ENCODE measurements at regions not wholly inside any gene's neighbourhood (a gene's known extent, or its start where the extent isn't known, plus 50 kb on each side); places are given as distances from the start of the nearest gene placed in this dataset.

DNA sequence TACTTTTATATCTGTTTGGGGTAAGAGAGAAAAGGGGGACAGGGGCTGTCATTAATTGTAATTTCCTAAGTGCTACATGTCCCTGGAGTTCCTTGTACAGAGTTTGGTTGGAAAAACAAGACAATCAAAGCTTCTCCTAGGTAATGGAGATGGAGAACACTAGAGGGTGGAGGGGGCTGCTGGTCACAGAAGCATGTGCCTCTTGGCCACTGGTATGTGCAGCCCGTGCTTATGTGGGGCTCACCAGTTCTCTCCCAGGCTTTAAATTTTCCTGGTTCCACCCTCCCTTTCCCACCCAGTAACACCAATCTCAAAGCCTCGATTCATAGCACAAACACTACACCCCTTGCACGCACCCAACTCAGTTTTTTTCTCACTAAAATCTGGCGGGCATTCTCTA lies 165.6 kb downstream of the SAMD5 start:
- H4K20me1 ChIP-seq (replicated peaks in 1 of 2; ENCODE audit: control insufficient read depth in 1 of 2, insufficient read depth in 2 of 2, low read length in 2 of 2) = no peaks in the 10 kb centered on the region
- no peaks in the 10 kb centered on the region for H3K79me1 ChIP-seq (ENCODE audit: low read depth, low read length)
- no peak overlapping the region for H3K23ac ChIP-seq (ENCODE audit: insufficient read length)
- no peak overlapping the region for H3K4ac ChIP-seq (replicated peaks; ENCODE audit: insufficient read length, low read depth, low read length)
- H3K56ac ChIP-seq (replicated peaks; ENCODE audit: insufficient read length, low read depth, low read length) = no peak overlapping the region
- H3K4me1 ChIP-seq (replicated peaks in 1 of 4; ENCODE audit: control insufficient read depth in 3 of 4, insufficient read depth in 4 of 4, low read length in 3 of 4) = peaks cover 1 to 9% (median 5%) of the 10 kb centered on the region in 4 experiments; a peak in 4 of 7 replicates
- no peak overlapping the region for H2BK12ac ChIP-seq (ENCODE audit: low read depth, low read length)
- H3K27ac ChIP-seq (ENCODE audit: low read depth, low read length) = no peak overlapping the region
- WGBS, 2 experiments (ENCODE audit: extremely low coverage in 1 of 2, insufficient coverage in 1 of 2, insufficient read length in 1 of 2, insufficient replicate concordance in 2 of 2, low coverage in 1 of 2, low lambda C conversion rate in 2 of 2, missing lambda C conversion rate in 1 of 2) = 96% methylated on average over 4 of the region's 4 CpGs; no CpG with 5 or more reads in 1 of the 2 experiments
- no peak overlapping the region for H4K91ac ChIP-seq (replicated peaks; ENCODE audit: insufficient read length, low read length)
- H4K5ac ChIP-seq (ENCODE audit: insufficient read length, low read depth, low read length) = no peak overlapping the region
- no peaks in the 10 kb centered on the region; a peak in 1 of 4 replicates for H3K9me3 ChIP-seq (ENCODE audit: insufficient read depth in 2 of 2, low read depth in 1 of 2, low read length in 1 of 2)
- H3K36me3 ChIP-seq (ENCODE audit: control insufficient read depth in 2 of 4, insufficient read depth in 4 of 4, low read length in 3 of 4) = no peaks in the 10 kb centered on the region
- H3K4me2 ChIP-seq (ENCODE audit: insufficient read depth in 1 of 2, low read depth in 2 of 2, low read length in 2 of 2) = no peak overlapping the region
- no peak overlapping the region for H4K8ac ChIP-seq (ENCODE audit: extremely low read depth, insufficient read depth, low read length)
- H3K9ac ChIP-seq (replicated peaks in 1 of 4; ENCODE audit: extremely low read depth in 1 of 4, low read depth in 3 of 4, low read length in 3 of 4) = no peak overlapping the region
- no peak overlapping the region for H2BK5ac ChIP-seq (ENCODE audit: low read depth, low read length)
- H2AK5ac ChIP-seq (ENCODE audit: low read depth, low read length) = no peak overlapping the region
- H3K18ac ChIP-seq (ENCODE audit: extremely low read depth, low read length) = no peak overlapping the region
- H3K14ac ChIP-seq (ENCODE audit: insufficient read length) = no peak overlapping the region
- no peak overlapping the region for H2BK20ac ChIP-seq (ENCODE audit: low read length)
- H3K4me3 ChIP-seq (ENCODE audit: extremely low read depth in 1 of 4, insufficient read depth in 2 of 4, low read depth in 3 of 4, low read length in 4 of 4) = no peak overlapping the region
- TF ChIP-seq, protein P1, sequence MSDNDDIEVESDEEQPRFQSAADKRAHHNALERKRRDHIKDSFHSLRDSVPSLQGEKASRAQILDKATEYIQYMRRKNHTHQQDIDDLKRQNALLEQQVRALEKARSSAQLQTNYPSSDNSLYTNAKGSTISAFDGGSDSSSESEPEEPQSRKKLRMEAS (IDR thresholded peaks at IDR 0.05) = peak; percentile 12; the same call in 1 of the 2 replicates
- no peak for TF ChIP-seq RAD21 (IDR thresholded peaks at IDR 0.05 in 1 of 2, conservative IDR thresholded peaks at IDR 0.05 in 1 of 2; ENCODE audit: low read depth in 2 of 2, low read length in 2 of 2)
- H3K23me2 ChIP-seq (ENCODE audit: low read depth, low read length) = no peaks in the 10 kb centered on the region
- H3K27me3 ChIP-seq (replicated peaks in 1 of 4; ENCODE audit: control insufficient read depth in 3 of 4, extremely low read depth in 1 of 4, insufficient read depth in 3 of 4, low read length in 3 of 4) = no peaks in the 10 kb centered on the region
- CTCF ChIA-PET (ENCODE audit: partially characterized antibody) = no interaction called here
- FAIRE-seq (no peak), DNase-seq (ENCODE audit: low read depth in 1 of 2, low spot score in 2 of 2) (no peak)
- no peak overlapping the region for H2BK120ac ChIP-seq (replicated peaks; ENCODE audit: low read depth, low read length)
- H2BK15ac ChIP-seq (ENCODE audit: low read length) = no peak overlapping the region
- POLR2A ChIA-PET (ENCODE audit: partially characterized antibody) = no interaction called here
- H3K79me2 ChIP-seq (ENCODE audit: control insufficient read depth in 1 of 2, insufficient read depth in 2 of 2, low read length in 2 of 2) = no peaks in the 10 kb centered on the region
- peak overlapping the region; percentile 83 for H2AFZ ChIP-seq (ENCODE audit: low read length)

All from H1 (cell line).